PFSK-1 (cell line): ENCODE measurements at regions not wholly inside any gene's neighbourhood (a gene's known extent, or its start where the extent isn't known, plus 50 kb on each side); places are given as distances from the start of the nearest gene placed in this dataset.

Source experiments
- FOXP2 ChIP-seq: optimal IDR thresholded peaks from 2 replicates; pipeline ENCODE3; 2011; ENCODE audit warnings: borderline replicate concordance, control low read depth, inconsistent platforms; ENCODE audit not compliant: insufficient read depth; ENCODE audit errors: extremely low read length, extremely low read depth
- POLR2AphosphoS5 ChIP-seq: IDR thresholded peaks from 2 replicates; pipeline ENCODE4 v1.6.1; 2012; ENCODE audit warnings: low read depth, mild to moderate bottlenecking, control low read depth, low read length, moderate library complexity
- REST ChIP-seq, 2 experiments: IDR thresholded peaks; 2 replicates each; pipeline versions ENCODE4 v1.6.1 to v1.8.0; 2011 to 2012; ENCODE audit warnings: low read depth in 2 of 2, low read length in 2 of 2, control low read depth in 1 of 2, inconsistent platforms in 1 of 2, mild to moderate bottlenecking in 1 of 2, moderate library complexity in 1 of 2; ENCODE audit not compliant: insufficient read depth in 1 of 2
- SIN3A ChIP-seq: IDR thresholded peaks from 2 replicates; pipeline ENCODE4 v1.6.1; 2012; ENCODE audit warnings: mild to moderate bottlenecking, low read length, moderate library complexity, borderline replicate concordance; ENCODE audit not compliant: insufficient read depth
- TAF1 ChIP-seq: IDR thresholded peaks from 2 replicates; pipeline ENCODE4 v1.6.1; 2012; ENCODE audit warnings: low read length, control low read depth, borderline replicate concordance; ENCODE audit not compliant: insufficient read depth

- TF ChIP-seq POLR2AphosphoS5 = no peak
- TF ChIP-seq TAF1 = no peak
- TF ChIP-seq REST (IDR thresholded peaks at IDR 0.05; ENCODE audit: insufficient read depth in 1 of 2, low read depth in 2 of 2, low read length in 2 of 2) = no peak
- no peak for TF ChIP-seq SIN3A
- no peak for TF ChIP-seq FOXP2
These were observed 122.4 kb downstream of the AKAP11 start for GRCh38 chr13:42394361-42394708.
